Ovary (tissue), 7 donors: ENCODE measurements at regions not wholly inside any gene's neighbourhood (a gene's known extent, or its start where the extent isn't known, plus 50 kb on each side); places are given as distances from the start of the nearest gene placed in this dataset.

Experiments used
- DNase-seq, 5 donors: peaks; one replicate each; pipeline ENCODE4 v3.0.0-alpha.2; 2019 to 2020
- H3K27ac ChIP-seq, 2 donors: fragments of 200-600 bp; one replicate each; pipeline versions ENCODE4 v1.5.1 to v1.8.0; 2019 to 2022
- H3K27me3 ChIP-seq: fragments of 200-600 bp; one replicate; pipeline ENCODE4 v1.8.0; 2022
- H3K36me3 ChIP-seq: fragments of 200-600 bp; sonication (generic); one replicate; pipeline ENCODE4 v1.5.1; 2019
- H3K4me1 ChIP-seq: one replicate; pipeline ENCODE4 v1.8.1; 2013; ENCODE audit warnings: mild to moderate bottlenecking, moderate library complexity; ENCODE audit not compliant: insufficient read depth
- H3K4me3 ChIP-seq: fragments of 200-600 bp; sonication (generic); one replicate; pipeline ENCODE4 v1.5.1; 2017
- H3K9me3 ChIP-seq, 2 donors: fragments of 200-600 bp in 1 of 2; sonication (generic) in 1 of 2; one replicate each; pipeline versions ENCODE4 v1.5.1 to v1.8.1; 2013 to 2019; ENCODE audit warnings: mild to moderate bottlenecking in 1 of 2, moderate library complexity in 1 of 2
- CTCF ChIP-seq, 3 donors: fragments of 450-650 bp in 2 of 3; fragments of 200-600 bp in 1 of 3; IDR thresholded peaks; one replicate each; pipeline versions ENCODE4 v1.5.1 to v1.8.0; 2016 to 2022; ENCODE audit warnings: antibody characterized with exemption in 3 of 3, mild to moderate bottlenecking in 1 of 3
- EP300 ChIP-seq: sonication (generic); formaldehyde crosslinking; IDR thresholded peaks from one replicate; pipeline ENCODE4 v1.6.1; 2017; ENCODE audit warnings: antibody characterized with exemption
- POLR2A ChIP-seq: fragments of 450-650 bp; IDR thresholded peaks from one replicate; pipeline ENCODE4 v1.6.1; 2017; ENCODE audit warnings: antibody characterized with exemption, mild to moderate bottlenecking, moderate library complexity
- WGBS, 3 donors: extraction: QIAGEN DNeasy Blood & Tissue Kit in 1 of 3; methylation state at CpG; one replicate each; pipeline versions ENCODE4 v1.1.5 to v1.1.7; 2013 to 2017; 5-methylcytosine and 5-hydroxymethylcytosine counted together
- intact Hi-C, 4 donors: fragments of 100-400 bp; cut with DNase I; formaldehyde crosslinking; loops; one replicate each; pipeline versions ENCODE4 v1.11.0 to v1.15.1; 2022 to 2023
- donor health status: DM: no; HTN: no; CAD: no; lungs with moderate emphysema.
- donor health status: DM: no; HTN: no; CAD: no.
- donor health status: Bipolar disorder and iron deficiency.
- donor health status: DM: no; HTN: no; CAD: no.
- donor health status: DM: yes; HTN: yes; CAD: no.

- TF ChIP-seq POLR2A (no peak), EP300 (no peak), CTCF (IDR thresholded peaks at IDR 0.05) (no peak)
- DNase-seq, result no peak
- no peak overlapping the region for H3K4me3 ChIP-seq
- no peak overlapping the region for H3K27ac ChIP-seq
- H3K36me3 ChIP-seq, result no peaks in the 10 kb centered on the region
- intact Hi-C loops, result no loop called here
- no peaks in the 10 kb centered on the region for H3K27me3 ChIP-seq
- peaks cover 21% of the 10 kb centered on the region for H3K4me1 ChIP-seq
- no peaks in the 10 kb centered on the region for H3K9me3 ChIP-seq
- 92 to 94% (median 94%) methylated on average over 8 of the region's 8 CpGs for WGBS, 3 donors
Measured at GRCh38 chr14:101340556-101340955, 220.7 kb upstream of the DIO3 start.

- H3K27me3 ChIP-seq, result no peaks in the 10 kb centered on the region
- WGBS, 3 donors, result 91 to 95% (median 94%) methylated on average over 8 of the region's 8 CpGs
- H3K4me3 ChIP-seq, result no peak overlapping the region
- TF ChIP-seq POLR2A, result no peak
- no peak for TF ChIP-seq EP300
- TF ChIP-seq CTCF (IDR thresholded peaks at IDR 0.05), result no peak
- no peak overlapping the region for H3K27ac ChIP-seq
- H3K9me3 ChIP-seq, result peaks cover 0 to 4% of the 10 kb centered on the region in 2 donors
- intact Hi-C loops, result no loop called here
- peaks cover 4% of the 10 kb centered on the region for H3K4me1 ChIP-seq
- DNase-seq, result no peak
- H3K36me3 ChIP-seq, result no peaks in the 10 kb centered on the region
Measured at GRCh38 chr14:101347893-101348777, 213.2 kb upstream of the DIO3 start.

- TF ChIP-seq POLR2A, result no peak
- DNase-seq, result no peak
- peaks cover 0 to 4% of the 10 kb centered on the region in 2 donors for H3K9me3 ChIP-seq
- H3K4me1 ChIP-seq, result no peaks in the 10 kb centered on the region
- intact Hi-C loops, result no loop called here
- H3K36me3 ChIP-seq, result no peaks in the 10 kb centered on the region
- 97 to 100% (median 98%) methylated on average over 3 of the region's 3 CpGs for WGBS, 3 donors
- H3K27me3 ChIP-seq, result no peaks in the 10 kb centered on the region
- H3K4me3 ChIP-seq, result no peak overlapping the region
- H3K27ac ChIP-seq, result no peak overlapping the region
Measured at GRCh38 chr14:101349108-101349507, 212.2 kb upstream of the DIO3 start.

GRCh38 chr14:101350021-101350420, 211.3 kb upstream of the DIO3 start:
- WGBS, 3 donors, result 83 to 96% (median 95%) methylated on average over 4 of the region's 4 CpGs
- intact Hi-C loops, result no loop called here
- peaks cover 0 to 4% of the 10 kb centered on the region in 2 donors for H3K9me3 ChIP-seq
- no peak overlapping the region for H3K27ac ChIP-seq
- no peak overlapping the region for H3K4me3 ChIP-seq
- TF ChIP-seq EP300, result no peak
- TF ChIP-seq CTCF (IDR thresholded peaks at IDR 0.05), result no peak
- DNase-seq, result peak in 1 of 5 donors; percentile 5
- H3K36me3 ChIP-seq, result no peaks in the 10 kb centered on the region
- H3K4me1 ChIP-seq, result no peaks in the 10 kb centered on the region
- no peaks in the 10 kb centered on the region for H3K27me3 ChIP-seq

- peaks cover 0 to 4% of the 10 kb centered on the region in 2 donors for H3K9me3 ChIP-seq
- intact Hi-C loops, result no loop called here
- no peak overlapping the region for H3K4me3 ChIP-seq
- H3K27ac ChIP-seq, result no peak overlapping the region
- 52 to 77% (median 60%) methylated on average over 5 of the region's 5 CpGs for WGBS, 3 donors
- DNase-seq, result peak in 2 of 5 donors; percentile 8 to 32
- no peak for TF ChIP-seq POLR2A
- no peak for TF ChIP-seq CTCF (IDR thresholded peaks at IDR 0.05)
- TF ChIP-seq EP300, result no peak
- H3K27me3 ChIP-seq, result no peaks in the 10 kb centered on the region
- no peaks in the 10 kb centered on the region for H3K36me3 ChIP-seq
- no peaks in the 10 kb centered on the region for H3K4me1 ChIP-seq
Measured at GRCh38 chr14:101350691-101351090, 210.6 kb upstream of the DIO3 start.
